ENCODE measurements at regions not wholly inside any gene's neighbourhood (a gene's known extent, or its start where the extent isn't known, plus 50 kb on each side); places are given as distances from the start of the nearest gene placed in this dataset.

DNA sequence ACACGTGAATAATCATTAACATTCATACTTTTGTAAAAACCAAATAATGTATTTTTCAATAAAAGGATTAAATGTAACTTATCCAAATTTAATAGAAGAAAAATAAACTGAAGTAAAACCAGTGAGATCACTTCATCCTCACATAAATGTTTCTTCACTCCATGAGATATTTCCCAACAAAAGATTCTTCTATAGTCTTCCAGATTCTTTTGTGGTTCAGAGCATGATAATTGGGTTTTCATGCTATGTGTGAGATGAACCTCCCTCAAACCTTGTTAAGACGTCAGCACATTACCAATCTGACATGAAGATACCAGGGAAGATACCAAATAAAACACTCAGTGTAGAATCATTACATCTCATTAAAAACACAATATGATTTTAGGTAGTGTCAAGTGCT, 62.9 kb upstream of the OXGR1 start:
- no peak for DNase-seq (ENCODE audit: low read depth)

DNA sequence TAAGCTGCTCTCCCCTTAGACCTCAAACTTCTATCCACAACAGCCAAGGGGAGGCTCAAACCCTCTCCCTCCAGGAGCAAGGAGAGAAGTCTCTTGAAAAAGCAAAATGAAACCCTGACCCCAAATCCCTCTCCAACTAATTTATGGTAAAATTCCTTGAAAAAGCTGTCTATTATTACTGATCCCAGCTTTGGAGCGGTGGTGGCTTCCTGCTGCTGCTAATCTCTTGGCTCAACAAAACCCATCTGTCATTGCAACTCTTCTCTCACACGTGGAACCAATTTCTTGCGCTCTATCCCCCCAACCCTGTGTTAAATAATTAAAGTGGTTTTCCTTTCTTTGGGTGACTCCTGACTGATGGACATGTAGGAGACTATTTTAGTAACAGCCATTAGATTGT, 64.1 kb upstream of the OXGR1 start:
- no peak for DNase-seq (ENCODE audit: low read depth)

DNA sequence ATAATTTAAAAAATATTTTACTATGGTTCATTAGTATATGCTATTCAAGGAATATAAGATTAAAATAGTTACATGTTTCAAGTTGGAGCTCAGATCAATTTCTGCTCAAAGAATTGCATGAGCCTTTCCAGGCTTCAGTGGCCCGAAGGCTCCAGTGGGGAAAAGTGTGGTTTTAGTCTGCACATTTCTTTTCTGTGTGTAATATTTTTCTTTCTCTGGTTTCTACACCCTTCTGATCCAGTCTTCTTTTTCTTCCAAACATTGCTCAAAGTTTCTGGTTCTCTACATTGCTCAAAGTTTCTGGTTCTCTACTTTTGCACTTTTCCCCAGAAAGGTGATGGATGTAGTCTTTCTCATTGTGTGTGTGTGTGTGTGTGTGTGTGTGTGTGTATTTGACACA, 64.7 kb upstream of the OXGR1 start:
- no peak for DNase-seq (ENCODE audit: low read depth)

DNA sequence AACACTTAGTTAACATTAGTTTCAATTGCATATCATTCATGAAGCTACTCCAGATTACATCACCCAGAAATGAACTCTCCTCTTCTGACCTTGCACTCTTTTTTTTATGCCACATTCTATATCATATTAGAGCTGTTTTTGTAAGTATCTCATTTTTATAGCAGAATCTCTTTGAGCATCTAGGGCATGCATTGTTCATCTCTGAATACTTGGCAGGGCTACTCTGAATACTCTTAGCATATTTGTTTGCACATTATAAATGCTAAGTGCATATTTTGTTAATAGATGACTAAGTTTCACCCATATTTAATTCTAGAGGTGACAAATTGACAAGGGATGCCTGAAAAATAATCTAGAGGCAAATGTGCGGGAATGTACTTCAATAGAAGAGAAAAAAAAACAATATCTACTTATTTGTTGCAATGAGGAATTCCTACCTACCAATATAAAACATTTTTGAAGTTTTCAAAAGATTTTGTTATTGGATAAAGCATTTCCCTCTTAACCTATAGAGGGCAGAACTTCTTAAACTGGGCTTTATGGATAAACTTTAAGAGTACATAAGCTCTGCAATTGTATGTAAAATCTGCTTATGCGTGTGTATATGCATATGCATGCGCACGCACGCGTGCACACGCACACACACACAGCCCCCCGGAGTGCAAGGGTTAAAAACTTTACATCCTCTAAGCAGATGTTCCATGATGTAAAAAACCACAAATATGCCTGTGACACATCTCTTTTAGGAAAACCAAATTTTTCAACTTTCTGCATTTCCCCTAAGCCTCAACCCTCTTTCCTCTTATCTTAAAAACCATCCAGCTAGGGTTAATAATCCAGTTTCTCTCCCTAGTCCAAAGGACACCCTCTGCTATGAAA, 73.0 kb upstream of the OXGR1 start:
- no peak for DNase-seq (ENCODE audit: low read depth)

DNA sequence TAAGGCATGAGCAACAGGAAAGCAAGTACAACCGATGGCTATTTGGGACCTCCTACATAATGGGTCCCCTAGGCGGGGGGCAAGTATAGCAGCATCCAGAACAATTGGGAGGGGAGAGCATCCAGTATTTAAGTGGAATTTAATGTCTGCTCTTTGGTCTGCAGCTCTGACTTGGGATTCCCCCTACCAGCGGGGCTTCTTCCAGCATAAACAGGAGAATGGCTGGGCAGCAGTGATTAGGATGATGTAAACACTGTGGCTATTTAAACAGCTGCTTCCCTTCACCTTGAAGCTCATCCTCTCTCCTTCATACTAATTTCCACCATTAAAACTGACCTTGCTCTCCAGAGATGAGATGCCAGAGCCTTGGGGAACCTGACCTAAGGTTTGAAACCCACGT, 73.9 kb upstream of the OXGR1 start:
- no peak for DNase-seq (ENCODE audit: low read depth)

DNA sequence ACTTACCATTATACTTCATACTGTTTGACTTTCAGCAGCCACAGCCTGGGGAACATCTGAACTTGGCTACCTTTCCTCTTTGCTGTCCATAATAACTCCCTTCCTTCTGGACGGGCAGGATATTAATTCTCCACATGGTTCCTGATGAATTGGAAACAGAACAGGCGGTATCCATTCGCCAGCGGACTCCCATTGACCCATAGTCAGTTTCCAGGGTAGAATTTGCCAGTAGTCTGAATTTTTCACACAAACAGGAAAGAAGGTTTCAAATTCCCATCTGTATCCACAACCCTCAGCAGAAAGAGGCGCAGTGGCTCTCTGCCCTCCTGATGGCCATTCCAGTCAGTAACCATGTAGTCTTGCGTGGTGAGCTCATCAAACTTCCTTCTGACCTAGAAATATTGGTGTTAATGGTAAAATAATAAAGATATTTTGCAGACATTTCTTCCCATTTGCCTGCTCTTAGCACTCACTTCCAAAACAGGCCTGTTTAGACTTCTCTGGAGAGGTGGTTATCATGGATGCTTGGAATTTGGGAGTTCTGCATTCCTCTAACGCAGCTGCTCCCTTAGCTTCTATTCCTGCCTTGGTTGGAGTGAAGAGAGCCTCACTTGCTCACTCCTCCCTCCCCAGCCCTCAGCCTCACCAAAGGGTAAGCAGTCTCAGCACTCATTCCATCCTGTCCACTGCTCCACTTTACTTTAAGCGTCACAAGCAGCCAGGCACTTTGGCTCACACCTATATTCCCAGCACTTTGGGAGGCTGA, 75.0 kb upstream of the OXGR1 start:
- DNase-seq (ENCODE audit: low read depth), result no peak

DNA sequence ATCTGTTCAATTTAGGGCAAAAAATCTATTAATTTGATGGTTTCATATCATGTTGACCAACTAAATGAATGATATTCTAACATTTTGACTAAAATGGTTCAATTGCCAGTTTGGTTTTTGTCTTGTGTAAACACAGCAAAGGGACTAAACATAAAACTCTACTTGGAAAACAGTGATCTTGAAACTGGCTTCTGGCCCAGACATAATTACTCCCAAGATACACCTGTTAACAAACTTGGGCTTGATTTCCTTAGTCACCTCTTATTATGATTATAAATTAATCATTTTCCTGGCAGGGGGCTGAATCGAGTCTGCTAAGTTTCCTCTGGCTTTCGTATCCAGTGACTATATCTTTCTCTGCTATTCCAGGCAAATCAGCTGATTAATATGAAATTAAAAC, 78.0 kb upstream of the OXGR1 start:
- DNase-seq (ENCODE audit: low read depth), result no peak

DNA sequence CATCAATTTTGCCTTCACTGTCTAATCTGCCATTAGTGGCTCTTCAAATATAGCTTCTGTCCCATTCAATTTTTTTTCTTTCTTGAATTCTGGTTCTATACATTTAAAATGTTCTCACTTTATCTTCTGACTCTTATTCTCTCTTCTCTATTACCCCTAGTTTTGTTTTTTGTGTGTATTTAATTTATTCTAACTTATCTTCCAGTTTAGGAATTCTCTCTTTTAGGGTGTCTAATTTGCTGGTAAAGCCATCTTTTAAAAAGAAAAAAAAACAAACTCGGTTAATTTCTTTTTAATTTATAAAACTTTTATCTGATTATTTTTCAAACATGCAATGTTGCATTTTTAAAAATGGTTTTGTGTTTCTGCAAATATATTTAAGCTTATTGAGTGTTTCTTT, 80.3 kb upstream of the OXGR1 start:
- no peak for DNase-seq (ENCODE audit: low read depth)

DNA sequence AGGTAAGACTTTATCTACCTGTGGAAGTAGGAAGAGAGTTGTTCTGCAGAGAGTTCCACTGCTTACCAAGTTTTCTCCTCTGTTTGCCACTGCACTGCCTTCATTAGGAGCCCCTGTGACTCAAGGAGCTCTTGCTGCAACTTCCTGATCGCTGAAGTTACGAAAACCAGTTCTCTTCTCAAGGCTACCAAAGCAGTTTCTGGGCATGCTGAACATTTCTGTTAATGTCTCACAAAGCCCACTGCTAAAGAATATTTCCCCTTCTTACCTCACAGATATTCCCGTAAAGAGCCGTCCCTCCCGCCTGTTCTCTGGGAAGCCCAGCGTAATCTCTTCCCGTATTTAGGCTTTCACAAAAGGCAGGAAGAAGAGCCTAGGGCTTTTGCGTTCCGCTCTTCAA, 82.6 kb upstream of the OXGR1 start:
- no peak for DNase-seq (ENCODE audit: low read depth)

DNA sequence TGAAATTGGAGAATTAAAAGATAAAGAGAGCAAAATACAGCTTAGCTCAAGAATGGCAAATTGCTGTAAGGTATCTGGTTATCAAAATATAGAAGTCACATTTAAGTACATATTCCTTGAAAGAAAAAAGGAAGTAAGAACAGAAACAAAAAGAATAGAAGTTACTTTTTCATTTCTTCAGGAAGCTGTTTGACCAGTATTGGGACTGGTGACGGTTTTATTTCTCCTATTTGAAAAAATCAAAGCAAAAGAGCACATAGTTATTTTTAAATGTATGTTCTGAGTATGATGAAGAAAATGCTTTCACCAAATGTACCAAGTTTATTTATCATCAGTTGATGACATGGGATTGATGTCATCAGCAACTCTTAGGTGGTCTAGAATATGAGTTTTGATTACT, 83.1 kb upstream of the OXGR1 start:
- DNase-seq (ENCODE audit: low read depth), result no peak

DNA sequence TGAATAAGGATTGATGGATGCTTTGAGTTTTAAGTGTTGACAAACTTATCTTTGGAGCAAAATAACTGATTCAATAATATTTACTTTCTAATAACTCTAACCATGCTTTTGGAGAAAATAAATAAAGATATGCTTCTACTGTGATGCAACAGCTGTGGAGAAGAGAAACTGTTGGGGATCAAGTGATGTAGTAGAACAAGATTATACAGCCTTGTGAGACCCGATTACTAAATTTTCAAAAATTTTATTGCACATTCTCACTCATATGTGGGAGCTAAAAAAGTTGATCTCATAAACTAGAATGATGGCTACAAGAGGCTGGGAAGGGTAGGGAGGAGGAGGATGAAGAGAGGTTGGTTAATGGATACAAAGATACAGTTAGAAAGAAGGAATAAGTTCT, 85.5 kb upstream of the OXGR1 start:
- no peak for DNase-seq (ENCODE audit: low read depth)

DNA sequence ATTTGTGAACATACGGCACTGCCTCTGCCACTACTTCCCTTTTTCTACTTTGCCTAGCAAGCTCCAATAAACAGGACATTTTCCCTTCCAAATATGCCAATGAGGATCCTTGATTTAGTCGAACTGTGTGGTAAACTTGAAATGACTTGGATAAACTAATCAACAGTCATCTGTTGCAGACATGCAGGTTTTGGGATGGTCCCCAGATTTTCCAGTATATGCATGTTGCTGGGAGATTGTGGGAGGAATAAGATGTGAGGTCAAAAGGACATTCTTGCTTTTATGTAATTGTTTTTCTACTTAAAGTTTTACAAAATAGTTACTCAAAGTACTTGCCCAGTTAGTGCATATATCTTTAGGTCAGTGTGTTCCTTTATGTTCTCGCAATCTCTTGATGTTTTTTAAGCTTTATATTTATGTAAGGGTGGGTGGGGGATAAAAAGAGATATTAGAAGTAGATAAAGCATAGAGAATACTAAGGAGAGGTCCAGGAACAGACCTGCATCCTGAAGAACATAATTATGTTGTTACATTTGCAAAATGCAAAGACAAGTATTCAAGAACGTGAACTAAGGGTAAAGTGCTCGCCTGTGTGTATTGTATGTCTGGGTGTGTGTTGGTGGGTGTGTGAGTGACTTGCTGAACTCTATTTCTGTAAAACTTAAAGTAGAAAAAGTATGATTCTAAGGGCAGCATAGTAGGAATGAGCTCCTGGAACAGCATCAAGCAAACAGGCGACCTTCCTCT, 88.4 kb upstream of the OXGR1 start:
- no peak for DNase-seq (ENCODE audit: low read depth)

DNA sequence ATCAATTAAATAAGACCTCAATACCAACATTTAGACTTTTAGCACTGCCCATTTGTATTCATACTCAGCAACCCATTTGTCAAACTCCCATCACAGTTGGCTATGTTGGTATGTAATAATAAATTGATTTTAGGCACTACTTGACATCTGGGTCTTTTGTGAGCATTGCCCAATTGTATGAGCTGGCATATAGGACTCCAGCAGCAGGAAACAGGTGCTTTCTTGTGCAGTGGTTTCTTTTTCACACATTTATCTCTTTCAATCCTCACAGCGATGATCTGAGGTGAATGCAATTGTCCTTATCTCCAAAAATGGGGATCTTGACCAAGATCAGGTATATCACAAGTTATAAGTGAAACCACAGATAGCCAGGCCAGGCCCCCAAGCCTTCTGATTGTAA, 96.9 kb upstream of the OXGR1 start:
- no peak for DNase-seq (ENCODE audit: low read depth)

DNA sequence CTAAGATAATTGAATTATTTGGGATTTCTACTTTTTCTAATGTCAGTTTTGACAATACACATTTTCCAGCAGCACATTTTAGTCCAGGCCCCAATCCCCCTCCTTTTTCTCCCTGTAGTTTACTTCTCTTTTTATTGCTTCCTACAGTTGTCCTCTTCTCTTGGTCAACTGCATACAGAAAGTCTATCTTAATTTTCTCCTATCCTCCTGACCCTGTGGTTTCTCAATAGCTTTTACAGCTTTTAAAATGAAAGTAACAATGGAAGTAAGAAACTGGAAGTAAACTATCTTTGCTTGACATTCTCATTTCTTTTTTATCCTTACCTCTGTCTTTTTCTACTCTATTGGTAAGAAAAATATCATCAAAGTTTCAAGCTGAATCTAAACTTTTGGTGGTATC, 106.5 kb upstream of the OXGR1 start:
- no peak for DNase-seq (ENCODE audit: low read depth)

DNA sequence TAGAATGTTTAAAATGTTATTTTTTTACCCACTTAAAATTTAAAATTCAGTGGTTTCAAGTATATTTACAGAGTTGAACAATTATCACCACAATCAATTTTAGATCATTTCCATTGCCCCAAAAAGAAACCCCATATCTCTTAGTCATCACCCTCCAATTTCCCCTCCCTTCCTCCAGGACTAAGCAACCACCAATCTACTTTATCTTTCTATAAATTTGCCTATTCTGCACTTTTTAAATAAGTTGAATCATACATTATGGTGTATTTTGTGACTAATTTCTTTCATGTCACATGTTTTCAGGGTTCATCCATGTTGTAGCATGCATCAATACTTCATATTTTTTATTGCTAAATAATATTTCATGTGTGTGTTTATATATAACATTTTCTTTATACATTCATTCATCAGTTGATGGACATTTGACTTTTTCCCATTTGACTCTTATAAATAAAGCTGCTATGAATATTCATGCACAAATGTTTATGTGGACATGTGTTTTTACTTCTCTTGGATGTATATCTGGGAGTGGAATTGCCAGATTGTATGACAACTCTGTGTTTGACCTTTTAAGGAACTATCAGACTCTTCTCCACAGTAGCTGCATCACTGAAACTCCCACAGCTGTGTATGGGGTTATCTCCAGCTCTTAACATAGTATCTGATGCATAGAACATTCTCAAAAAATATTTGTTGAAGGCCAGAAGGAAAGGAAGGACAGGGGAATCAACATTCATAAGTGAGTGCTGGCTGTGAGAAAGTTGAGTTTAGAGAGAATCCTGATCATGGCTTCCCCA, 107.8 kb upstream of the OXGR1 start:
- DNase-seq (ENCODE audit: low read depth), result no peak

DNA sequence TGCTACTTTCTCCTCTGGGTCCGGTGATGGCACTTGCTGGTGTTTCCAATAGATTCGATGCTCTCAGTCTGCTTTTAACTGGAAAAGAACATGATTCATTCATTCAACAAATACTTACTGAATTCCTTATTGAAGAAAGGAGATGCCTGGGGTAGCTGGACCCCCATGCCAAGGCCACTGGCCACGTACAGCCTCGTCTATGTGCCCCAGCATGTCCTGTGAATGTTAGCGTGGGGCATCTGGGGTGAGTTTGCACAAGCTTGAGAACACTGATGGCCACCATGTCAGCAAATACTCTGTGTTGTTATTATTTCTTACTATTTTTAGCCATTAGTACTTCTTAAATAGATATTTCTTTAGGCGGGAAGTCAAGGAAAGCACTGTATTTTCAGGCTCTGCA, 112.0 kb upstream of the OXGR1 start:
- DNase-seq (ENCODE audit: low read depth), result no peak

DNA sequence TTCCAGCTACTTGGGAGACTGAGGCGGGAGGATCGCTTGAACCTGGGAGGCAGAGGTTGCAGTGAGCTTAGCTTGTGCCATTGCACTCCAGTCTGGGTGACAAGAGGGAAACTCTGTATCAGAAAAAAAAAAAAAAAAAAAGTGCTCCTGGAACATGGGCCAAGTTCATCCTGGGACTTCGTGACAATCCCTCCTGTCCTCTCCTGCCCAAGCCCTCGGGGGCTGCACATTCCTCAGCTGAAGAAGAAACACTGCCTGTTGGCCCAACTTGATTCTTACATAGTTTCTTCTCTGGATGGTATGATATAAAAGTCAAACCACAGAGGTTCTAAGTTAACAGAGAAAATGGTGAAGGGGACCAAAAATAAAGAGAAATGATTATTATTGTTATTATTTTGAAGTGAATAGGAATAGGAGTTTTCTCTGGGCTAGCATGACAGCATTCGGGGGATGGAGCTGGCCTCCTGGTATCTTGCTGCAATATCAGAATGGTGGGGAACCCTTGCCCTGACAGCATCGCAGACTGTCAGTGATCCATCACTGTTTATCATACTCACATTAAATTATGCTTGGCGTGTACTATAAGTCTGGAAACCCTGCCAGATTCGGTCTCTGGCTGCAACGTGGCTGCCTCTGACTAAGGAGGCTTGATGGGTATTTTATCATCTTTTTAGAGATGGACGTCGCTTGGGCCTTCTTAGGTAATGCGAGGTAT, 113.7 kb upstream of the OXGR1 start:
- DNase-seq (ENCODE audit: low read depth), result no peak

DNA sequence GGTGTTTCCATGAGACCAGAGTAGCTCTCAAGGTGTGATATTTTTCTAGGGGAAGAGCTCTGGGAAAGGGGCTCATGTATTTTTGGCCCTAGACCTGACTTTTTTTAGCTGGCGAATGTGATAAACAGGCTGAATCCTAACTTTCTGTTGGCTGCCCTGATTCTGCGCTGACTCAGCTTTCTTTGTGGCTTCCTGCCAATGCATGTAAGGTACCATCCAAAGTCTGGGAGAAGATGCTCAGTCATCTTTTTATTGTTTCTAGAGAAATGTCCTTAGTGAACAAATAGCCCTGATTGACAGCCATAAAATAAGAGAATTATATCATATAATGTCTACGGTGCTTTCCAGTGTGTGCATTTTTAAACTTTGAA, 113.6 kb upstream of the MBNL2 start:
- no peak for DNase-seq (ENCODE audit: low read depth)

DNA sequence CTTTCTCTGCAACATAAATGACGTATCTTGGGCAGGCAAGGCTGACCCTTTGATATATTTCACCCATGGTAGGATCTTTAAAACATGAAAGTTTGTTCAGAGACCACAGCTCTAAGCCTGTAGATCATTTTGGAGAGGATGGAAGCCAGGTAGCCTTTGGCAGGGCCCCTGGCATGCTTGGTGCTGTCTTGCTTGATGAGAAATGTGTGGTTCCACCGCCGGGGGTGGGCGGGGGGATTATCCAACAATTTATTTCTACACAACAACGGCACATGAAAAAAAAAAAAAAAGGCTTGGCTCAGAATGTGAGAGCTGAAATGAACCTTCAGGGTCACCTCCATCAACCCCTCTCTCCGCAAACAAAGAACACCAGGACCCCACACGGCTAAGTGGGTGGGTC, 112.9 kb upstream of the MBNL2 start:
- no peak for DNase-seq (ENCODE audit: low read depth)

DNA sequence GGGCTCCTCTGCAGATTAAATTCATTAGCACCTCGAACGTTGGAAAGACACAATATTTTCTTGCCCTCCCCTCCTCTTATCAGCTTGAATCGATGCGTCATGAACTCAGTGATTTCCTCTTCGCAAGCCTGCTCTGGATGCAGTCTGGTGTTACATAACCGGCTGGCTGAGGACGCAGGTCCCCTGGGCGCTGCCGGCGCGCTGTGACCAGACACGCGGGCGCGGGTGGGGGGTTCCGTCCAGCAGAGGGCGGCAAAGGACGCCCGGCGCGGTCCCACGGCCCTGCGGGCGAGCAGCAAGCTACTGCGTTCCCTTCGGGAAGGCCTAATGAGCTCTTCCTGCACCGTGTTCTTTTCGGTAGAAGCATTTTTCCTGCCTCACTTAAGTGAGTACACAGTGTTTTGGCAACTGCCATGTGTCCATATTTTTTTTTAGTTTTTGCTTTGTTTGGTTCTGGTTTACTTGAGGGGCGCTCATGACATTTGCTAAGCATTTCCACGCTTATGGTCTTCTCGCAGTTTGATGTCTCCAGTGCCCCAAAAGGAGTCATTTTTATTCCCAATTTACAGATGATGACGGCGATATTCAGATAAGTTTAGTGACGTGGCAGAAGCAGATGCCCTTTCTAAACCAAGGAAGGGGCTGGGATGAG, 112.2 kb upstream of the MBNL2 start:
- DNase-seq (ENCODE audit: low read depth), result peak; percentile 45

DNA sequence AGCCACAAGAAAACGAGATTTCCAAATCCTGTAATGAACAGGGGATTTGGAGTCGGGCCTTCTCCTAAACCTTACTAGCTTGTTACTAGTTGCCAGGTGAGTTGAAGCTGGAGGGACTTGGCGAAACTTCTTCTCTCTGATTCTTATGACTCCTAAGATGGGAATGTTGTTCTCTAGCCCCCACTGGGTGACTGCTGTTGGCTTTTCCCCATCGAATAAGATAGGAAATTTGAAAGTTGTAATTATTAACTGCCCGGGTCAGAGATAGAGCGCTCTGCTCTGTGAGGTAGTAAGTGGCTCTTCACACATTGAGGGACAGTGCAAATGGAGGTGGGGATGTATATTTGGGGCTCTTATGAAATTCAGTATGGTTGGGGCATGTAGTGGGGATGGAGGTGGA, 111.2 kb upstream of the MBNL2 start:
- DNase-seq (ENCODE audit: low read depth), result no peak

All from HS-5 (cell line).